Astrocyte (in vitro differentiated cells and primary cell): ENCODE measurements at regions not wholly inside any gene's neighbourhood (a gene's known extent, or its start where the extent isn't known, plus 50 kb on each side); places are given as distances from the start of the nearest gene placed in this dataset.

Experiments used
- DNase-seq: peaks from one replicate; pipeline ENCODE4 v3.0.0-alpha.2; 2010; ENCODE audit warnings: low read depth
- FAIRE-seq: peaks from 2 replicates; lab custom pipeline; 2011; peaks lifted over from hg19 to GRCh38; lab: Jason Lieb, UNC
- H2AFZ ChIP-seq: 2 replicates; pipeline ENCODE4 v1.6.0; 2012; ENCODE audit warnings: low read depth, low read length, inconsistent platforms
- H3K27ac ChIP-seq: 2 replicates; pipeline ENCODE4 v1.5.1; 2011; ENCODE audit warnings: low read depth, low read length, inconsistent platforms
- H3K27me3 ChIP-seq: 2 replicates; pipeline ENCODE4 v1.6.0; 2011; ENCODE audit warnings: low read length, inconsistent platforms; ENCODE audit not compliant: insufficient read depth
- H3K36me3 ChIP-seq: 2 replicates; pipeline ENCODE4 v1.5.1; 2011; ENCODE audit warnings: low read length, inconsistent platforms; ENCODE audit not compliant: insufficient read depth
- H3K4me1 ChIP-seq: 2 replicates; pipeline ENCODE4 v1.5.1; 2011; ENCODE audit warnings: low read length, inconsistent platforms; ENCODE audit not compliant: insufficient read depth
- H3K4me2 ChIP-seq: 2 replicates; pipeline ENCODE4 v1.6.0; 2012; ENCODE audit warnings: low read length, inconsistent platforms
- H3K4me3 ChIP-seq: 2 replicates; pipeline ENCODE4 v1.5.1; 2011; ENCODE audit warnings: low read depth, mild to moderate bottlenecking, low read length, inconsistent platforms; ENCODE audit not compliant: insufficient read depth
- H3K79me2 ChIP-seq: 2 replicates; pipeline ENCODE4 v1.6.0; 2012; ENCODE audit warnings: mild to moderate bottlenecking, low read length, inconsistent platforms; ENCODE audit not compliant: insufficient read depth
- H3K9ac ChIP-seq: 2 replicates; pipeline ENCODE4 v1.6.0; 2012; ENCODE audit warnings: mild to moderate bottlenecking, low read length, inconsistent platforms
- H3K9me3 ChIP-seq: 2 replicates; pipeline ENCODE4 v1.5.1; 2012; ENCODE audit warnings: low read depth, mild to moderate bottlenecking, low read length, inconsistent platforms; ENCODE audit not compliant: insufficient read depth
- H4K20me1 ChIP-seq: 2 replicates; pipeline ENCODE4 v1.6.0; 2012; ENCODE audit warnings: low read length, inconsistent platforms; ENCODE audit not compliant: insufficient read depth
- H3K27ac Mint-ChIP-seq: one replicate; pipeline ENCODE4 v1.8.0; 2021; ENCODE audit warnings: mild to moderate bottlenecking, mixed read lengths; ENCODE audit not compliant: unreplicated experiment
- H3K27me3 Mint-ChIP-seq: one replicate; pipeline ENCODE4 v1.8.0; 2021; ENCODE audit warnings: low read depth, mixed read lengths; ENCODE audit not compliant: unreplicated experiment
- H3K36me3 Mint-ChIP-seq: one replicate; pipeline ENCODE4 v1.8.0; 2021; ENCODE audit warnings: low read depth, mixed read lengths; ENCODE audit not compliant: unreplicated experiment
- H3K4me1 Mint-ChIP-seq: one replicate; pipeline ENCODE4 v1.8.0; 2021; ENCODE audit warnings: low read depth, mixed read lengths; ENCODE audit not compliant: unreplicated experiment
- H3K4me3 Mint-ChIP-seq: one replicate; pipeline ENCODE4 v1.8.0; 2021; ENCODE audit warnings: mild to moderate bottlenecking, moderate library complexity, mixed read lengths; ENCODE audit not compliant: unreplicated experiment
- H3K9me3 Mint-ChIP-seq: one replicate; pipeline ENCODE4 v1.8.0; 2021; ENCODE audit warnings: mild to moderate bottlenecking, mixed read lengths; ENCODE audit not compliant: unreplicated experiment
- EZH2 ChIP-seq: IDR thresholded peaks from 2 replicates; pipeline ENCODE4 v1.6.1; 2012; ENCODE audit warnings: mild to moderate bottlenecking, low read length, inconsistent platforms; ENCODE audit not compliant: insufficient read depth
- TF ChIP-seq, protein P1 (sequence below): IDR thresholded peaks from 2 replicates; pipeline ENCODE4 v1.5.1; 2011; ENCODE audit warnings: low read depth, mild to moderate bottlenecking, inconsistent platforms, low read length, moderate library complexity; ENCODE audit not compliant: insufficient read depth

DNA sequence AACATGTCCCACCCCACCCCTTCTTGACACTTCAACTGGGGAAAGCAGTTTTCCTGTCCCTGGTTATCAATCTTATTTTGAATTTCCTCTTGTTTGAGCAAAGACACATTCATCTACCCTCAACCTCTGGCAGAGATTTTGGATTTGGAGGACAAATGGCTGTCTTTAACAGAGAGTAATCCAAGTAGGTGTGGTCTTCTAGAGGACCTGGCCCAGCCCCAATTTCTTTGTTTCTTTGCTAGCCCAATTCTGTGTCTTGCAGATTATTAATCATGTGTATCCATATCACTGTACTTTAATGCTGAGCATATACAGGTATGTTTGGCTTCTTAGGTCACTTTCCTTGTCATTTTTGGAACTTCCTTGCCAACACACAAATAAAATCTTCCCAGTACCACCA lies 58.8 kb upstream of the ADCY1 start:
- Mint-ChIP-seq H3K4me1 (no peaks in the 10 kb centered on the region), H3K27ac (no peak overlapping the region), H3K36me3 (no peaks in the 10 kb centered on the region), H3K9me3 (no peaks in the 10 kb centered on the region), H3K27me3 (peaks cover 2% of the 10 kb centered on the region), H3K4me3 (no peak overlapping the region)
- FAIRE-seq (no peak), DNase-seq (no peak)
- no peaks in the 10 kb centered on the region for H3K4me1 ChIP-seq
- H2AFZ ChIP-seq, result no peak overlapping the region
- H3K4me3 ChIP-seq, result no peak overlapping the region
- H3K79me2 ChIP-seq, result no peaks in the 10 kb centered on the region
- no peak overlapping the region for H3K9ac ChIP-seq
- no peak for TF ChIP-seq EZH2
- TF ChIP-seq, protein P1, sequence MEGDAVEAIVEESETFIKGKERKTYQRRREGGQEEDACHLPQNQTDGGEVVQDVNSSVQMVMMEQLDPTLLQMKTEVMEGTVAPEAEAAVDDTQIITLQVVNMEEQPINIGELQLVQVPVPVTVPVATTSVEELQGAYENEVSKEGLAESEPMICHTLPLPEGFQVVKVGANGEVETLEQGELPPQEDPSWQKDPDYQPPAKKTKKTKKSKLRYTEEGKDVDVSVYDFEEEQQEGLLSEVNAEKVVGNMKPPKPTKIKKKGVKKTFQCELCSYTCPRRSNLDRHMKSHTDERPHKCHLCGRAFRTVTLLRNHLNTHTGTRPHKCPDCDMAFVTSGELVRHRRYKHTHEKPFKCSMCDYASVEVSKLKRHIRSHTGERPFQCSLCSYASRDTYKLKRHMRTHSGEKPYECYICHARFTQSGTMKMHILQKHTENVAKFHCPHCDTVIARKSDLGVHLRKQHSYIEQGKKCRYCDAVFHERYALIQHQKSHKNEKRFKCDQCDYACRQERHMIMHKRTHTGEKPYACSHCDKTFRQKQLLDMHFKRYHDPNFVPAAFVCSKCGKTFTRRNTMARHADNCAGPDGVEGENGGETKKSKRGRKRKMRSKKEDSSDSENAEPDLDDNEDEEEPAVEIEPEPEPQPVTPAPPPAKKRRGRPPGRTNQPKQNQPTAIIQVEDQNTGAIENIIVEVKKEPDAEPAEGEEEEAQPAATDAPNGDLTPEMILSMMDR, result no peak
- H3K27ac ChIP-seq, result no peak overlapping the region
- no peak overlapping the region for H3K4me2 ChIP-seq
- H3K9me3 ChIP-seq, result no peaks in the 10 kb centered on the region
- no peaks in the 10 kb centered on the region for H3K36me3 ChIP-seq
- no peaks in the 10 kb centered on the region for H4K20me1 ChIP-seq
- H3K27me3 ChIP-seq, result no peaks in the 10 kb centered on the region
